ENCODE measurements at regions not wholly inside any gene's neighbourhood (a gene's known extent, or its start where the extent isn't known, plus 50 kb on each side); places are given as distances from the start of the nearest gene placed in this dataset.

GRCh38 chr1:8107897-8108296 is 81.8 kb upstream of the ERRFI1 start:
- intact Hi-C loops (cut with micrococcal nuclease) = no loop called here
- Histone ChIP-seq H3F3A (ENCODE audit: low read length, unreplicated experiment) (no peaks in the 10 kb centered on the region), H4K20me1 (ENCODE audit: low read length) (no peaks in the 10 kb centered on the region), H3K27ac (ENCODE audit: low read length) (no peak overlapping the region), H3K4me3 (ENCODE audit: low read length) (no peak overlapping the region), H3K9me2 (replicated peaks; ENCODE audit: low read length) (0 out of 2 replicates have a peak, but pooled peaks cover 4% of the 10 kb centered on the region), H3K9ac (ENCODE audit: low read length) (no peak overlapping the region), H3K27me3 (ENCODE audit: low read length) (no peaks in the 10 kb centered on the region), H3K4me1 (ENCODE audit: insufficient read depth, low read length) (peaks cover 23% of the 10 kb centered on the region), H2AFZ (ENCODE audit: low read length) (no peak overlapping the region), H3K36me3 (ENCODE audit: low read depth, low read length) (no peaks in the 10 kb centered on the region), H3K9me3 (ENCODE audit: low read length) (no peaks in the 10 kb centered on the region), H3K79me2 (ENCODE audit: low read length) (no peaks in the 10 kb centered on the region), H3K4me2 (ENCODE audit: low read length) (no peak overlapping the region)
- TF ChIP-seq EZH2 (IDR thresholded peaks at IDR 0.05; ENCODE audit: low read length, unreplicated experiment) (no peak), EZH2phosphoT487 (IDR thresholded peaks at IDR 0.05; ENCODE audit: borderline replicate concordance, low read length) (no peak)
- TF ChIP-seq, protein P1, sequence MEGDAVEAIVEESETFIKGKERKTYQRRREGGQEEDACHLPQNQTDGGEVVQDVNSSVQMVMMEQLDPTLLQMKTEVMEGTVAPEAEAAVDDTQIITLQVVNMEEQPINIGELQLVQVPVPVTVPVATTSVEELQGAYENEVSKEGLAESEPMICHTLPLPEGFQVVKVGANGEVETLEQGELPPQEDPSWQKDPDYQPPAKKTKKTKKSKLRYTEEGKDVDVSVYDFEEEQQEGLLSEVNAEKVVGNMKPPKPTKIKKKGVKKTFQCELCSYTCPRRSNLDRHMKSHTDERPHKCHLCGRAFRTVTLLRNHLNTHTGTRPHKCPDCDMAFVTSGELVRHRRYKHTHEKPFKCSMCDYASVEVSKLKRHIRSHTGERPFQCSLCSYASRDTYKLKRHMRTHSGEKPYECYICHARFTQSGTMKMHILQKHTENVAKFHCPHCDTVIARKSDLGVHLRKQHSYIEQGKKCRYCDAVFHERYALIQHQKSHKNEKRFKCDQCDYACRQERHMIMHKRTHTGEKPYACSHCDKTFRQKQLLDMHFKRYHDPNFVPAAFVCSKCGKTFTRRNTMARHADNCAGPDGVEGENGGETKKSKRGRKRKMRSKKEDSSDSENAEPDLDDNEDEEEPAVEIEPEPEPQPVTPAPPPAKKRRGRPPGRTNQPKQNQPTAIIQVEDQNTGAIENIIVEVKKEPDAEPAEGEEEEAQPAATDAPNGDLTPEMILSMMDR (conservative IDR thresholded peaks at IDR 0.05; ENCODE audit: low read depth, low read length) = no peak
- ATAC-seq (no peak), DNase-seq (no peak)
- ChIA-PET POLR2A (ENCODE audit: unreplicated experiment) (interaction anchor here (0.6 kb wide), 1 partner anchor 93 kb away, joined by 8 read pairs; no protein-coding TSS in a partner anchor), CTCF (no interaction called here)
- no TSS peak for BruUV-seq (replicated peaks)

- no peaks in the 10 kb centered on the region for H3K36me3 ChIP-seq (ENCODE audit: low read depth, low read length)
- H3K27me3 ChIP-seq (ENCODE audit: low read length) = no peaks in the 10 kb centered on the region
- no peaks in the 10 kb centered on the region for H3K9me3 ChIP-seq (ENCODE audit: low read length)
- no peak overlapping the region for H3K4me3 ChIP-seq (ENCODE audit: low read length)
- H3K9me2 ChIP-seq (replicated peaks; ENCODE audit: low read length) = 0 out of 2 replicates have a peak, but pooled peaks cover 4% of the 10 kb centered on the region
- POLR2A ChIA-PET (ENCODE audit: unreplicated experiment) = no interaction called here
- ATAC-seq (no peak), DNase-seq (no peak)
- no peak overlapping the region for H3K9ac ChIP-seq (ENCODE audit: low read length)
- H2AFZ ChIP-seq (ENCODE audit: low read length) = no peak overlapping the region
- TF ChIP-seq EZH2phosphoT487 (IDR thresholded peaks at IDR 0.05; ENCODE audit: borderline replicate concordance, low read length) = no peak
- TF ChIP-seq EZH2 (IDR thresholded peaks at IDR 0.05; ENCODE audit: low read length, unreplicated experiment) = no peak
- TF ChIP-seq, protein P1 (conservative IDR thresholded peaks at IDR 0.05; ENCODE audit: low read depth, low read length) = no peak
- no TSS peak for BruUV-seq (replicated peaks)
- intact Hi-C loops (cut with micrococcal nuclease) = no loop called here
- H3K4me1 ChIP-seq (ENCODE audit: insufficient read depth, low read length) = peaks cover 10% of the 10 kb centered on the region; the same call in 1 of the 2 replicates
- CTCF ChIA-PET = no interaction called here
- H4K20me1 ChIP-seq (ENCODE audit: low read length) = no peaks in the 10 kb centered on the region
- no peak overlapping the region for H3K4me2 ChIP-seq (ENCODE audit: low read length)
- no peaks in the 10 kb centered on the region for H3F3A ChIP-seq (ENCODE audit: low read length, unreplicated experiment)
- H3K27ac ChIP-seq (ENCODE audit: low read length) = no peak overlapping the region
- H3K79me2 ChIP-seq (ENCODE audit: low read length) = no peaks in the 10 kb centered on the region
Observed at GRCh38 chr1:8104278-8105236, 78.4 kb upstream of the ERRFI1 start.
